ENCODE measurements at regions not wholly inside any gene's neighbourhood (a gene's known extent, or its start where the extent isn't known, plus 50 kb on each side); places are given as distances from the start of the nearest gene placed in this dataset.

GRCh38 chrX:69263251-69263820 is 98.1 kb upstream of the PJA1 start:
- no peak for DNase-seq

- DNase-seq, result no peak
Observed at GRCh38 chrX:69262036-69262936, 97.0 kb upstream of the PJA1 start.

GRCh38 chrX:69260169-69260568 is 94.9 kb upstream of the PJA1 start:
- DNase-seq, result no peak

- DNase-seq, result no peak
Observed at GRCh38 chrX:69258893-69259292, 93.6 kb upstream of the PJA1 start.

GRCh38 chrX:69257499-69258127 is 92.4 kb upstream of the PJA1 start:
- no peak for DNase-seq

GRCh38 chrX:69256291-69256565 is 91.0 kb upstream of the PJA1 start:
- DNase-seq, result no peak

GRCh38 chrX:69255441-69256290 is 90.4 kb upstream of the PJA1 start:
- no peak for DNase-seq

- DNase-seq, result no peak
Observed at GRCh38 chrX:69253821-69254220, 88.6 kb upstream of the PJA1 start.

- DNase-seq, result no peak
Observed at GRCh38 chrX:69243276-69243675, 78.0 kb upstream of the PJA1 start.

GRCh38 chrX:69238887-69239231 is 73.6 kb upstream of the PJA1 start:
- DNase-seq, result no peak

GRCh38 chrX:69238114-69238886 is 73.0 kb upstream of the PJA1 start:
- DNase-seq, result peak; percentile 15

GRCh38 chrX:69237236-69237635 is 72.0 kb upstream of the PJA1 start:
- DNase-seq, result no peak

- DNase-seq, result no peak
Observed at GRCh38 chrX:69236641-69237040, 71.4 kb upstream of the PJA1 start.

GRCh38 chrX:69234624-69235023 is 69.4 kb upstream of the PJA1 start:
- no peak for DNase-seq

- DNase-seq, result no peak
Observed at GRCh38 chrX:69232945-69233344, 67.7 kb upstream of the PJA1 start.

GRCh38 chrX:69231903-69232302 is 66.7 kb upstream of the PJA1 start:
- DNase-seq, result no peak

- no peak for DNase-seq
Observed at GRCh38 chrX:69229436-69229835, 64.2 kb upstream of the PJA1 start.

GRCh38 chrX:69228732-69229131 is 63.5 kb upstream of the PJA1 start:
- DNase-seq, result no peak

- no peak for DNase-seq
Observed at GRCh38 chrX:69226459-69227158, 61.4 kb upstream of the PJA1 start.

- peak; percentile 87 for DNase-seq
Observed at GRCh38 chrX:69222103-69223090, 57.1 kb upstream of the PJA1 start.

All from NCI-H2227 treated with DMSO at 0.1 percent for 48 hours (cell line).